HEK293 (cell line): ENCODE measurements at regions not wholly inside any gene's neighbourhood (a gene's known extent, or its start where the extent isn't known, plus 50 kb on each side); places are given as distances from the start of the nearest gene placed in this dataset.

ENCODE experiments used
- KLF10 ChIP-seq: fragments of 450-650 bp; IDR thresholded peaks from 2 replicates; pipeline ENCODE4 v1.5.1; 2018; ENCODE audit warnings: missing biosample characterization, mild to moderate bottlenecking, missing genetic modification characterization
- MEIS1 ChIP-seq: sonication (generic); formaldehyde crosslinking; IDR thresholded peaks from 2 replicates; pipeline ENCODE4 v1.8.1; 2022; ENCODE audit warnings: missing genetic modification reagents, mild to moderate bottlenecking, borderline replicate concordance
- ZBTB49 ChIP-seq: fragments of 450-650 bp; formaldehyde crosslinking; IDR thresholded peaks from 2 replicates; pipeline ENCODE4 v1.5.1; 2016; ENCODE audit warnings: missing biosample characterization, missing genetic modification characterization, low read depth
- ZNF830 ChIP-seq: fragments of 450-650 bp; IDR thresholded peaks from 2 replicates; pipeline ENCODE4 v1.5.0; 2018; ENCODE audit warnings: missing biosample characterization, missing genetic modification characterization, low read depth, mild to moderate bottlenecking, moderate library complexity

GRCh38 chr7:132065193-132065988 lies 509.0 kb upstream of the PODXL start:
- TF ChIP-seq MEIS1 (CRISPR knock-in tag) = no peak
- TF ChIP-seq ZBTB49 (tag by site-specific recombination) = no peak
- no peak for TF ChIP-seq ZNF830 (tag by site-specific recombination)
- no peak for TF ChIP-seq KLF10 (tag by site-specific recombination)
